ENCODE measurements at regions not wholly inside any gene's neighbourhood (a gene's known extent, or its start where the extent isn't known, plus 50 kb on each side); places are given as distances from the start of the nearest gene placed in this dataset.

DNA sequence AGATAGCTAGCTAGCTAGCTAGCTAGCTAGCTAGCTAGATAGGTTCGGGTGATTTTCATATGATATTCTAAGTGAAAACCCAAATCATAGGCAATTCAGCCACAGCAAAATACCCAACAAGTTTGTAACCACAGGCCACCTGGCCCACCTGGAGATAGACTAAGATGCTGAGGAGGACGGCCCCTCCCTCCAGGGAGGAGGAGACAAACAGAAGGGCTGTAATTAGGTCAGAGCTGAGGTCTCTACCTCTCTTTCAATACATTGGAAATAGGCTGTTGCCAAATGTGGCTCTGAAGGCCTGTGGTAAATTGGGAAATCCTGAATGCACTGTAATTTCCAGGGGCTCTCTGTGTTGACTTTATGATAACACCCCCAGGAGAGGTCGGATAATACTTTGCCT lies 382.2 kb downstream of the FGF9 start:
- DNase-seq (ENCODE audit: low read depth in 2 of 2) = no peak

DNA sequence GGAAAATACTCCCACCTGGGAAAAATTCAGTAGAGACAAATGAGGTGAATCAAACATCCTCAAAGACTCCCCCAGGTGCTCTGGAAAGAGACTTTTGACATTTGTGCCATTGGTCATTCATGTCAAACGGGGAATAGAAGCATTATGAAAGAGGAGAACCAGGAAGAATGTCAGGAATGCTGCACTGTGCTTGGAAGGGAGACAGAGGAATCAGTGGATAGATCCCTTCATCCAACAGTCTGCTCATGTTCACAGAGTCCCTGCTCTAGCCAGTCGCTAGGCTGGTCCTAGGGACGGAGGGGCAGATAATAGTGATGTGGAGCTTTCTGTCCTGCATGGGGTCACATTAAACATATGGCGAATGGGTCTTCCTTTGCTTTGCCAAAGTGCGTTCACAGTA lies 384.4 kb downstream of the FGF9 start:
- DNase-seq (ENCODE audit: low read depth in 2 of 2) = no peak

DNA sequence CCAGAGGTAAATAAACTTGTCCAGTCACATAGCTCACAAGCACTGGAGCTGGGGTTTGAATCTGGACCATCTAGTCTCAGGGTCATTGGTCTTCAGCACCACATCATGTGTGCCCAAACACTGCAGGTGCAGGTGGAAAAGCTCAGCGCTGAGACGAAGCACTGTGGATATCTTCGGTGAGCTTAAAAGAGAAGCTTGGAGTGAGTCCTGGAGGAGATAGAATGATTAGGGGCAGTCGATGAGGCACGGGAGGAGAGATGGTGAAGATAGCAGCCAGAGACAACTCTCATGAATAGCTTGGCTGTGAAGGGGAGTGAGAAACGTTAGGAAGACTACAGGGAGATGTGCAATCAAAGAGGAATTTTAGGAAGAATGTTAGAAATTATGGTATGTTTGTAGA lies 389.3 kb downstream of the FGF9 start:
- no peak for DNase-seq (ENCODE audit: low read depth in 2 of 2)

DNA sequence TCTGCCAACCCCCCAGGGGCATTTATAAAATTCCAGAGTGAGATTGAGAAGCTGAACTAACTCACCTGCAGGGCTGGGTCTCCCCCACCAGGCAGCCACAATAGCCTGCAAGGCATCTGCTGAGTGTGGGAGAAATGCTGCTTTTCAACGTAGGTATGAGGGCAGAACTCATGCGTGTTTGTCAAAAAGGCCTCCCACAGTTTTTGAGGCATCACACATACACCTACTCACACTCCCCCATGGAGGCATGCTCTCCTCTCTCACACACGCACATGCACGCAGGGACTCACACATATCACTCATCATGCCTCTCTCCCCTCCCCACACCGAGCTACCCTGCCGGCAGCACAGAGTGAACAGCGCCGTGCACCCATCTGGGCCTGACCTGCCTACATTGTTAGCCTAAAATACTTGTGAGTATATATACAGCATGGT lies 390.5 kb downstream of the FGF9 start:
- DNase-seq (ENCODE audit: low read depth in 2 of 2) = peak; percentile 15 to 50

DNA sequence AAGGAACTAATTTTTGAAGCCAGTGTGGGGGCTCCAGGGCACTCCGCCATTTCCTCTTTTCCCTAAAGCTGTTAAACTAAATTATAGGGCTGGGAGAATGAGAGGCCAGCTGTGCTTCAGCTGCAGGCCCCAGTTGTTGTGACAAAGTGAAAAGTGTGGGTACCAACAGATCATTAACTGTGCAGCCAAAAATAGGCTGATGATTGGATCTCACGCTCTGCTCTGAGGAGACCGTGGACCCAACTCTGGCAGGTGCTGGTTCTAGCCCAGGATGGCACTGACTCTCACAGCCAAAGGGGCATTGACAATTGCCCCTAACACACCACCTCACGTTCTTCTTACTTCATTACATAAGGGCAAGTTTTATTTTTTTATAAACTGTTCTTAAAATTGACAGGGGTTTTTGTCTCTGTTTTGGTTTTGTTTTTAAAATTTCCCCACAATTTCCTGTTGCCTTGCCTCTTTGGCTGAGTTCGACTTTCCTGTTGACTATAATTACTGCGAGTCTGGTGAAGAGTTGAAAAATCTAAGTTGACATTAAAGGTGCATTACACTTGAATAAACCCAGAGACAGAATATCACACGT lies 391.0 kb downstream of the FGF9 start:
- DNase-seq (ENCODE audit: low read depth in 2 of 2) = no peak

DNA sequence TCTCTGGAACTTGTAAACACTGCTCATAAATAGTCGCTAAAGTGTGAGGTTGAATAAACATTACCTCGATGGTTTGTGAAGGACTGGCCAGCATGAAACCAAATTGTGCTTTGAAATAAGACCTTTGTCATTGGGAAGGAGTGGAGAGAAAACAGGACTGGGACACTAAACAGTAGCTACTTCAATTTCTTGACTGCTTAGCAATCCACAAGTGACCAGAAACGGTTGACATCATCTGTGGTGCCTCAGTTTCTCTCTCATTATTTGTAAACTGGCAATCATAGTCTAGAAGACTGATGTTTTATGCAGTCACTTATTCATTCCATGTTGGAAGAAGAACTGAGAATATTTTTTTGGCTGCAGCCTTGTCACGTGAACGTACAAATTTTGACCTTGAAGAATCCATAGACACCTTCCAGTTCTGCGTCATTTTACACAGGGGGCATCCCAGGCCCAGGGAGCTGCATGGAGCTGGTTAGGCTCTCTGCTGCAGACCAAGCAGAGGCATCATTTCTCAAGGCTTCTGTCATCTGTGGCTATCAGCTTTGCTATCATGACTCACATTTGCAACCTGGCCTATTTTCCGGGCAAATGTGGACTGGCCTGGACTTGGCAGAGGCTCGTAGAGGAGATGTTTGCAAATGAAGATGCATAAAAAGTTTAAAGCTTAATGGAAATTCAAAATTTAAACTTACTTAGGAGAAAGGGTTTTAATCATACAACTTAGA lies 391.8 kb downstream of the FGF9 start:
- DNase-seq (ENCODE audit: low read depth in 2 of 2) = no peak

DNA sequence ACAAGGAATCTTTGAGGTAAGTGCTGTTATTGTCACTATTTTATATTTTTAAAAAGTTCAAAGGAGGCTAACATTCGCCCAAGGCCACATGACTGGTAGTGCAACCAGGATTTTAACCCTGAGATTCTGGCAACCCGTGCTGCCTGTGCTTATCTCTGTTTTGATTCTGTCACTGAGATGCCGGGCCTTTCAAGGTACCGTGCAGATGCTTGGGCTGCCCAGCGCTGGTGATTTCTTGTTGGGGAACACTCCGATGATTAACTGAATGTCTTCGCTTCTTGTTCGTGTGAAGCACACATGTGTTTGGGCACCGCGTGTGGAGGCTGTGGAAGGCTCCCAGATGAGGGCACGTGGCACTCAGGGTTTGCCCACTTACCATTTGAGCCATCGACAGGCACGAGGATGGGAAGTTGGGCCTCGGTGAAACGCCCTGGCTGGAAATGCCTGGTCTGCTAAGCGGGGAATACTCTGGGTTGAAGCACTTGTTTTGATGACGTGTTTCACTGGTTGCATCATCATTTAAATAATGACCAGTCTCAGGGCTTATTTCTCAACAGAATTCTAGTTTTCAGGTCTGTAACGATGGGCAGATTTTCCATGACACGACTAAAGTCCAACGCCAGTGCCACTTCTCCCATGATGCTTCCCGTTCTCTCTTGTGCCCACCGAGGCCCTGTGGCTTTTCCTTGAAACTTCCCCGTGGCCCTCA lies 392.7 kb downstream of the FGF9 start:
- DNase-seq (ENCODE audit: low read depth in 2 of 2) = no peak

DNA sequence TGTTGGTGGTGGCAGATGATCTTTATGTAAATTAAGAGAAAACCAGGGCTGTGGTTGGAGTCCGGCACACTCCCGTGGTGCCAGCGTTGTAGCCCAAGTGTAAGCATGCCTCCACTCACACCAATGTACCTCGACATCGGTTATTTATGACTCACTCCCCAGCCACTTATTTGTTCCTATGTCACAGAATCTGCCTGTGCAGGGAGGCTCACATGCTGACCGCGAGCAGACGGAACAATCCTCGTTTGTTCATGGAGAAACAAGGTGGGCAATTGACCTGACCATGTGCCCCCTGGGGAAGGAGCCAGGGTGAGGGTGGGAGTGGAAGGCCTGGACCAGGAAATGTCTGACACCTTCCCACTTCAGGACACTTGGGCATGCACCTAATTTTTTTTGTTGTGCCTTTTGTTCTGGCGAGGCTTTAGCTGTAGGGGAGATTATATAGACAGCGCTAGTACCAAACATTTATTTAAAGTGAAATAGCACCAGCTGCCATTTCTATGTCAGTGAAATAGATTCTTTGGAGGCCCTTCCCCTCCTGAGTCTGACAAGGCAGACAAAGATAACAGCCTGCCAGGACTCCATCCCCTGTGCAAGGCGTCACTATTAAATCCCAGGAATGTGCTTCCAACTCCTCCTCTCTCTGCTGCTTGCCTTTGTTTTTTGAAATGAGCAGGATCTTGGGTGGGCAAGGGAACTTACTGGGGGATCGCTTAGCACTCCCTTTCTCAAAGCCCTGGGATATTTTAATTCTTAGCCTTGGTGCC lies 394.2 kb downstream of the FGF9 start:
- no peak for DNase-seq (ENCODE audit: low read depth in 2 of 2)

DNA sequence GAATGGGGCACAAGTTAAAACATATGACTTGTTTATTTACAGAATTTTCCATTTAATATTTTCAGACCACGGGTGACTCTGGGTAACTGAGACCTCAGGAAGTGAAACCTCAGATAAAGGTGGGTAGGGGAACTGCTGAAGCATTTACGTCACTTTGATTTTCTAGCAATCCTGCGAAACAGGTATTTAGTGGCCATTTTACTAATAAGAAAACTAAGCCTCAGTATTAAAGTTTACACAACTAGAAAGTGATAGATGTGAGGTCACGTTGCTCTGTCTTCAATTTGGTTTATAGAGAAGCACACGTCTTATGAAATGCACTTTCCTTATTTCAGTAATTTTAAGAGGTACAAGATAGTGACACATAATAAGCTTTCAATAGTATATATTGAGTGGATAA lies 402.8 kb downstream of the FGF9 start:
- no peak for DNase-seq (ENCODE audit: low read depth in 2 of 2)

DNA sequence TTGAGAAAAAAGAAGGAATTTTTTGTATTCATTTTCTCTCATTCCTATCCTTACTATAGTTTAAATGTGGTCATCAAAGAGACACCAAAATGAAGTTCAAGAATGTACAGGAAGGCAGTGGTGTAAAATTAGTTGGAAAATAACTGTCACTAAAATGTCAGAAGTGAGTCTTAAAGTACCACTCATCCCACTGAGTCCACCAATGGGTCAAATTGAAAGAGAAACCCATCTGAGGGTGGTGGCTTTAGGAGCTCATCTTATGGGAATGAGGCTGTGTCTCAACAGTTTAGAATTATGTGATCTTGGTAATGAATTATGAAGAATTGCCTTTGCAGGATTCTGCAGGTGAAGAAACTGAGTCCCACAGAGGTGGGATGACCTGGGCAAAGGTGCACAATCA lies 403.5 kb downstream of the FGF9 start:
- no peak for DNase-seq (ENCODE audit: low read depth in 2 of 2)

DNA sequence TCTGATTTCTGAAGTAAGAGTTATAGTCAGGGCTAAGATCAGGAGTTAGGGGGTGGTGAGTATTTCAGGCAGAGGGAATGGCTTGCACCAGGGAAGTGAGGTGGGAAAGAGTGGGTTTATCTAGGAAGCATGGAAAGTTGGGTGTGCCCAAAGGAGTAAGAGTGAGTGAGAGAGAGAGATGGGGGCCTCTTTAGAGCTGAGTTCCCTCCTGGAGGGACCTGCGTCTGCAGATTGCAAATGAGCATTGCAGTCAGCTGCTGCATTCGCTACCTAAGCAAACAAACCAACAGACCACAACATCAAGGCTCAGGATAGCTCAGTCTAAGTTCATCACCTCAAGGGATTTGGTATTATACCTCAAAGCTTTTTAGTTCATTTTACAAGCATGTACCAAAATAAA lies 405.8 kb downstream of the FGF9 start:
- DNase-seq (ENCODE audit: low read depth in 2 of 2) = no peak

DNA sequence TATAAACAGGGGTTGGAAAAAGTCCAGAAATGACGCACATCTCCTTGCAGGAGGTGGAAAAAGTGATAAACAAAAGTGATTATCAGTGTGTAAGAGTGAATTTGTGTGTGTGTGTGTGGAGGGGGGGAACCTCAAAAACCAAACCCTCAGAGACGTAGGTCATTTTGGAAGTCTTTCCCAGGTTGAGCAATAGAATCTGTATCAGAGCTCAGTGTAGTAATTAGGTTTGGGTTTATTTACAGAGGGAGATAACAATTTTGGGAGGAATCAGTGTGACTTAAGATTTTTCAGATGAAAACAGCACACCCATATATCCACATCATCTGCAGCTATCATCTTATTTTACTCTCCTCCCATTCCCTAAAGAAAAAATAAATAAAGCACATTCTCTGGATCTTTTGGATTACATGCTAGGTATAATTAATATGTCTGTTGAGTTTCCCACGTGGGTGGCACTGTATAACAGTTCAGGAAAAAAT lies 406.4 kb downstream of the FGF9 start:
- DNase-seq (ENCODE audit: low read depth in 2 of 2) = no peak

DNA sequence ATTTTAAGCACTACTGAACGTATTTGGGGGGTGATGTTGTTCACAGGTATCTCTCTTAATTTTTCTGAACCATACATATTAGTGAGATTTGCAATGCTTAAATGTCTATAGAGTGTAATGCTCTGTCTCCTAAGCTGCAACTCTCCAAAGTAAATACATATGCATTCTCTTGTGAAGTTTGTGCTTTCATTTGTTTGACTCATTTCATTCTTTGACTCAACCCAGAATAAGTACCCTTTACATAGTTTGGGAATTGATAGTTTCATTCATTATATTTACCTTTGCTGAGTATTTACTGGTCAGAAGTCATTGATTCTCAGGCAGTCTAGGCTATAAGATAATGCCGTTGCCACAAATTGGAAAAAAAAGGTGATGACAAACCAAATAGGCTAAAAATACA lies 406.9 kb downstream of the FGF9 start:
- DNase-seq (ENCODE audit: low read depth in 2 of 2) = no peak

DNA sequence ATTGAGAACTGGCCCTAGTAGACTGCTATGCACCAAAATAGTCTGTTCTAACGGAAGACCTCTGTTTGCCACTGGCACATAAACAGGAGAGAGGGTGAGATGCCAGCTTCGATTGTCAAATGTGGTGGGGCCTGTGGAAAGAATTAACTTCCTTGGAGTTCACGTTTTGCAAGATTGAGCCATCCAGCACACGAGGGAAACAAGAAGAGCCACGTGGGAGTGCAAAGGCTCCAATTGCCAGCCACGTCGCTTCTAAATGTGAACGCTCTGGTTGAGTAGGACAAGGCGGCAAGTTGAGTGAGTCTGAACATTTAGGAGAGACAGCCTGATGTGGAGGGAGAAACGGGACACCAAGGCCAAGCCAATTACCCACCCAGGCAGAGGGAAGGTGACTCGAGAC lies 409.1 kb downstream of the FGF9 start:
- no peak for DNase-seq (ENCODE audit: low read depth in 2 of 2)

DNA sequence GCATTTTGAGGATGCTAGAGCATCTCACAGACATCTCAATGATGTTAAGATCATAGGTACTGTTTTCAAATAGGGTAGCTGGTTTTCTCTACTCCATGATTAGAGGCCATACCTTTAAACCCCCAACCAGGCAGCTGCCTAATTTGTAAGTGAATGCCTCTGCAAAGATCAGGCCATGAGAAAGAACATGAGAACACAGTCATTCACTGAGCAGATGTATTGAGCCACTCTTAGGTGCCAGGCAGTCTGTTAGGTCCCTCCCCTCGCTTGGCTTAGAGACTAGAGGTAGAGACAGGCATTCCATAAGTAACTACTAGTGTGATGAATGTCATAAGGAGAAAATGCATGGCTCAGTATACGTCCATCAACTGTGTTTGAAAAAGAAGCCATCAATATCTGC lies 410.0 kb downstream of the FGF9 start:
- no peak for DNase-seq (ENCODE audit: low read depth in 2 of 2)

DNA sequence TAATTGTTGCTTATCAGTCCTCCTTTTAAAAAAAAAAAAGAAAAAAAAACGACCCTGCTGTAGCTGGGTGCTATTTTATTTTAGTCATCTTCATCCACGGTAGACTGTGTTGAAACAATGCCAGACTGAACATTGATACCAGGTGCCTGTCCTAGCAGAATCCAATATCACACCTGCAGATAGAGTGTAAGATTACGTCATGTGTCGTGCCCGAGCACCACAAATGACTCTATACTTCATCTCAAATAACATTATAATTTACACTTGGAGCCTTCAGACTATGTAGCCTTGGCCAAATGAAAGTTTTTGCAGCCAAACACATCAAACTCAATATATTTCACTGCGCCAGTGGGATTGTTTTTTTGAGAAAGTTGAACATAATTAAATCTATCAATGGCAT lies 410.6 kb downstream of the FGF9 start:
- DNase-seq (ENCODE audit: low read depth in 2 of 2) = no peak

DNA sequence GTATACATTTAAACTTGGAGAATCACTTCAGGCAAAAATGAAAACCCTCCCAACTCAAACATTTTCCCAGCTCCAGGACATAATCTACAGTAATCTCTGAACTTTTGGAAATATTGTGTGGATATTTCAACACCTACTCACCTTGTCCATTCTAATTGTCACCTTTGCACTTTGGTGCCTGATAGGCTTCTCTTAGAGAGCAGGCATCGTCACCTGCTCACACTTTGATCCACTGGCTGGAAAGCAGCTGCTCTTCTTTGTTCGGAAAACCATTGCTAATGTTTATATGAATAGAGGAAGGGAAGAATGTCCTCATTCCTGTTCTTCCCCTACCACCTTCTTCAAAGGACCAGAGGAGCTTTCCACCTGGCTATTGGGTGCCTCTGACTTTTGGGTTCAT lies 411.2 kb downstream of the FGF9 start:
- no peak for DNase-seq (ENCODE audit: low read depth in 2 of 2)

DNA sequence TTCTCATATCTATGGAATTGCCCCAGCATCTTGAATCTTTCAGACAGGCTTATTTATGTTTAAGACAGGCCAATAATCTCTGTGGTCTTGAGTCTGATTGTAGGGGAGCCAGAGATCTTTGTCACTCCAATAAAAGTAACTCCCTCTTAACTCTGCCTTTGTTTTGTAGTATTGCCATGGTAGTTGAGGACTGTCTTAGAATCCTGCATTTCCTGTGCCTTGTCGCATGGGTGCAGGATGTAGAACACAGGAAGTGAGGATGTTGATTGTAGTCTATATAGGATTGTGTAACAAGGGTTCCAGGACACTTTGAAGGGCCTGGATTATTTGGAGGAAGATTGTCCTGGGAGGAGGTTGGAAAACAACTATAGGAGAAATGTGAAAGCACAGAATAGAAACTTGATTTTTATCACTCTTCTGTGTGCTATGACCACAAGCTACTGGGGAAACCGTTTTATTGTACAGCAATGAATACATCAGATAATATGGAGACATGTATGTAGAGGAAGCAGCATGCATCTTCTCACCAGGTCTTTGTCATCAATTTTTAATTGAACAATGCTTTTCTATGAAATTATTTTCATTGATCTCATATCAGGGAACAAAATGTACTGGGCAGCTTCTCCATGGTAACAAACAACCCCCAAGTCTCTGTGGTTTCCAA lies 411.7 kb downstream of the FGF9 start:
- DNase-seq (ENCODE audit: low read depth in 2 of 2) = no peak

DNA sequence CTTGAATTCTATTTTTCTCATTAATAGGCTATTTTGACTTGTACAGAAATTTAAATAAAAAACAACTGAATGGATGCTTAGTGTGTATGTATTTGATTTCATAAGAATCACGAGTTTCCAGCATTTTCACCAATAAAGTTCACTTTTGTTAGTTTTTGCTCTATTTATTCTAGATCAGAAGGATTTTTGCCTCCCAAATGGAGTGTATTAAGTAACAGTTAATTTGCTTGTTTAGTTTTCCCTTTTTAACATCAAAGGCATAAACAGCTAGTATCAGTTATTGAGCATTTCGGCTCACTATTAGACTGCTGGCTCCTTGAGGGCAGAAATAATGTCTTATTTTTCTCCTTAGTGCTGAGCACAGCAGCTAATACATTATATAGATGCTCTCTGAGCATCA lies 414.1 kb downstream of the FGF9 start:
- no peak for DNase-seq (ENCODE audit: low read depth in 2 of 2)

DNA sequence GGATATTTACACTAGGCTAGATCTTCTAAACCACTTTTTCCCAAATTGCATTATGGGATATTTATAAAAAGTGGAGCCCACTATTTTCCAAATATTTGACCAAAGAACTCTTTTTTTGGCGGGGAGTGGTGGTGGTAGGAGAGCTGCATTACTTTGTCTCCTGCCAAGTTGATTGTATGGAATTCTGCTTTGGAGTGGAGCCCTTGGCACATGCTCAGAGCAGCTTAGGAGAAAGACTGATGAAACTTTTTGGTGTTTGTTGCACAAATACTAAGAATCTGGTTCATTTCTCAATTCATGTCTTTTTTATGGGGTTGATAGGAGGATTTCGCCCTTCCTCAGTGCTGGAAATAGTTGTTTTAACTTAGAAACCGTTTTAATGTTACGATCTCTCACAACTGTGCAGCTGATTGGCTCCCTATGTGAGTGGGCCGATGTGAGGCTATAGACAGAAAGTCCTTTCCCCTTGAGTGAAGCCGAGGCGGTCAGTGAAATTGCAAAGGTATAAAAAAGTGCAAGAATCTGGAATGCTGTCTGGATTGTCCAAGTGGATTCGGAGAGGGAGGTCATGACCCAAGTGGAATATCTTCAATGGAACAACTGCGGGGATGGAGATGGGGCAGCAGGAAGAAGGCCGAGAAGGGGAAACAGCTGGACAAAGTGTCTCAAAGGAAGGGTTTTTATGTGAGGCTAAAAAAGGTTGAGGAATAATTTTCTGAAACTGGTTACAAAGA lies 415.9 kb downstream of the FGF9 start:
- DNase-seq (ENCODE audit: low read depth in 2 of 2) = no peak

DNA sequence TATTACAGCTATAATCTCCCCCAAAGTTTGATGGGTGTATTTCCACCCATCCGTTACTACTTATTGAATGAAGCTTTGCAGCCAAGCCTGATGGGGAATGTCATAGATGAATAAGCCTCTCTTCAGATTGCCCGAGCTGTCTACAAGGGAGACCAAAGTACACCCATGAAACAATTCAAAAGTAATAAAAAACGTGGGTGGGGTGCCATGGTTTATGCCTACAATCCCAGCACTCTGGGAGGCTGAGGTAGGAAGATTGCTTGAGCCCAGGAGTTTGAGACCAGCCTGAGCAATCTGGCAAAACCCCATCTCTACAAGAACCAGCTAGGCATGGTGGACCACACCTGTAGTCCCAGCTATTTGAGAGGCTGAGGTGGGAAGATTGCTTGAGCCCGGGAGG lies 419.2 kb downstream of the FGF9 start:
- no peak for DNase-seq (ENCODE audit: low read depth in 2 of 2)

Data from activated CD4-positive, alpha-beta T cell treated with anti-CD3 and anti-CD28 coated beads for 24 hours (primary cell).